DND-41 (cell line): ENCODE measurements at regions not wholly inside any gene's neighbourhood (a gene's known extent, or its start where the extent isn't known, plus 50 kb on each side); places are given as distances from the start of the nearest gene placed in this dataset.

Source experiments
- ATAC-seq: fragments of 200-7000 bp; cut with Tn5 transposase; 3 replicates; pipeline ENCODE4 v1.9.1; 2021; ENCODE audit warnings: low read depth; ENCODE audit not compliant: insufficient read depth
- DNase-seq: peaks from one replicate; pipeline ENCODE4 v3.0.0-alpha.2; 2020
- H2AFZ ChIP-seq: 2 replicates; pipeline ENCODE4 v1.6.0; 2012; ENCODE audit warnings: low read depth, low read length
- H3K27ac ChIP-seq: 2 replicates; pipeline ENCODE4 v1.5.1; 2012; ENCODE audit warnings: low read length, inconsistent platforms
- H3K27me3 ChIP-seq: fragments of 200-600 bp; sonication (generic); 2 replicates; pipeline ENCODE4 v1.6.0; 2012; ENCODE audit warnings: low read length, mild to moderate bottlenecking, inconsistent platforms; ENCODE audit not compliant: insufficient read depth, poor library complexity
- H3K36me3 ChIP-seq: 2 replicates; pipeline ENCODE4 v1.5.1; 2012; ENCODE audit warnings: low read length, inconsistent platforms; ENCODE audit not compliant: insufficient read depth
- H3K4me1 ChIP-seq: 2 replicates; pipeline ENCODE4 v1.5.1; 2012; ENCODE audit warnings: mild to moderate bottlenecking, low read length; ENCODE audit not compliant: insufficient read depth
- H3K4me2 ChIP-seq: 2 replicates; pipeline ENCODE4 v1.6.0; 2012; ENCODE audit warnings: mild to moderate bottlenecking, moderate library complexity, low read length, inconsistent platforms; ENCODE audit not compliant: insufficient read depth
- H3K4me3 ChIP-seq, 2 experiments: fragments of 200-600 bp in 1 of 2; shearing (Covaris generic) in 1 of 2; 2 replicates each; pipeline ENCODE4 v1.5.1; 2012 to 2016; ENCODE audit warnings: inconsistent platforms in 2 of 2, low read length in 2 of 2, mild to moderate bottlenecking in 2 of 2, low read depth in 1 of 2, moderate library complexity in 1 of 2
- H3K79me2 ChIP-seq: 2 replicates; pipeline ENCODE4 v1.6.0; 2012; ENCODE audit warnings: low read length, inconsistent platforms; ENCODE audit not compliant: insufficient read depth
- H3K9ac ChIP-seq: 2 replicates; pipeline ENCODE4 v1.6.0; 2012; ENCODE audit warnings: low read depth, mild to moderate bottlenecking, inconsistent platforms, low read length, moderate library complexity
- H3K9me3 ChIP-seq: 2 replicates; pipeline ENCODE4 v1.5.1; 2012; ENCODE audit warnings: low read length, moderate library complexity, mild to moderate bottlenecking, inconsistent platforms; ENCODE audit not compliant: insufficient read depth, severe bottlenecking
- H4K20me1 ChIP-seq: 2 replicates; pipeline ENCODE4 v1.6.0; 2012; ENCODE audit warnings: low read length; ENCODE audit not compliant: insufficient read depth
- EZH2 ChIP-seq: IDR thresholded peaks from 3 replicates; pipeline ENCODE4 v1.6.1; 2012; ENCODE audit warnings: borderline replicate concordance, low read depth, mild to moderate bottlenecking, moderate library complexity, low read length, inconsistent platforms; ENCODE audit not compliant: severe bottlenecking
- TF ChIP-seq, protein P1 (sequence below): IDR thresholded peaks from 2 replicates; pipeline ENCODE4 v1.5.1; 2012; ENCODE audit warnings: borderline replicate concordance, low read length, moderate library complexity, mild to moderate bottlenecking; ENCODE audit not compliant: poor library complexity, severe bottlenecking; ENCODE audit errors: extremely low read depth

- Histone ChIP-seq H3K9ac (no peak overlapping the region), H3K27ac (no peak overlapping the region), H3K4me1 (no peaks in the 10 kb centered on the region), H2AFZ (no peak overlapping the region), H3K4me3 (no peak overlapping the region), H3K79me2 (no peaks in the 10 kb centered on the region), H4K20me1 (no peaks in the 10 kb centered on the region), H3K27me3 (no peaks in the 10 kb centered on the region), H3K36me3 (no peaks in the 10 kb centered on the region), H3K4me2 (no peak overlapping the region), H3K9me3 (no peaks in the 10 kb centered on the region)
- DNase-seq (no peak), ATAC-seq (no peak)
- TF ChIP-seq EZH2, result no peak
- TF ChIP-seq, protein P1, sequence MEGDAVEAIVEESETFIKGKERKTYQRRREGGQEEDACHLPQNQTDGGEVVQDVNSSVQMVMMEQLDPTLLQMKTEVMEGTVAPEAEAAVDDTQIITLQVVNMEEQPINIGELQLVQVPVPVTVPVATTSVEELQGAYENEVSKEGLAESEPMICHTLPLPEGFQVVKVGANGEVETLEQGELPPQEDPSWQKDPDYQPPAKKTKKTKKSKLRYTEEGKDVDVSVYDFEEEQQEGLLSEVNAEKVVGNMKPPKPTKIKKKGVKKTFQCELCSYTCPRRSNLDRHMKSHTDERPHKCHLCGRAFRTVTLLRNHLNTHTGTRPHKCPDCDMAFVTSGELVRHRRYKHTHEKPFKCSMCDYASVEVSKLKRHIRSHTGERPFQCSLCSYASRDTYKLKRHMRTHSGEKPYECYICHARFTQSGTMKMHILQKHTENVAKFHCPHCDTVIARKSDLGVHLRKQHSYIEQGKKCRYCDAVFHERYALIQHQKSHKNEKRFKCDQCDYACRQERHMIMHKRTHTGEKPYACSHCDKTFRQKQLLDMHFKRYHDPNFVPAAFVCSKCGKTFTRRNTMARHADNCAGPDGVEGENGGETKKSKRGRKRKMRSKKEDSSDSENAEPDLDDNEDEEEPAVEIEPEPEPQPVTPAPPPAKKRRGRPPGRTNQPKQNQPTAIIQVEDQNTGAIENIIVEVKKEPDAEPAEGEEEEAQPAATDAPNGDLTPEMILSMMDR, result no peak
Observed at GRCh38 chr4:162797108-162797507, 369.6 kb downstream of the NAF1 start.

GRCh38 chr4:162793571-162793970, 373.1 kb downstream of the NAF1 start:
- Histone ChIP-seq H3K4me3 (no peak overlapping the region), H3K4me1 (no peaks in the 10 kb centered on the region), H4K20me1 (no peaks in the 10 kb centered on the region), H3K27ac (no peak overlapping the region), H3K9ac (no peak overlapping the region), H2AFZ (no peak overlapping the region), H3K9me3 (no peaks in the 10 kb centered on the region), H3K36me3 (no peaks in the 10 kb centered on the region), H3K27me3 (no peaks in the 10 kb centered on the region), H3K79me2 (no peaks in the 10 kb centered on the region), H3K4me2 (no peak overlapping the region)
- ATAC-seq, result no peak
- no peak for TF ChIP-seq EZH2
- TF ChIP-seq, protein P1, result no peak
- no peak for DNase-seq

DNA sequence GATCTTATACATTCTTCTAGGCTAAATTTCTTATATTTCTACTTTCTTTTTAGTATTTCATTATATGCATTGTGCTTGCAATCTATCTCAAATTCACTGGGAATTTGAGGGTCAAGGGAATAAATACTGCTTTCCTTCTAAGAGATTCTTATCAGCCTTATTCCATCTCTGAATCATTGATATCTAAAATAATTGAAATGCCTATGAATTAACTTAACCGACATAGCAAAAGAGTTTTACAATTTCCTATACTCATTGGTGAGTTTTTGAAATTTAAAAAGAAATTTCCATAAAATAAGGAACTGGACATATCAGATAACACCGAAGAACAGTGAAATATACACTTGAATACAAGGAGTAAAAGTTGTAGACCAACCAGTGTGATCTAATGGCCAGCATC, 373.7 kb downstream of the NAF1 start:
- ATAC-seq (no peak), DNase-seq (no peak)
- Histone ChIP-seq H3K4me2 (no peak overlapping the region), H3K27me3 (no peaks in the 10 kb centered on the region), H3K9ac (no peak overlapping the region), H2AFZ (no peak overlapping the region), H3K4me3 (no peak overlapping the region), H3K9me3 (no peaks in the 10 kb centered on the region), H3K36me3 (no peaks in the 10 kb centered on the region), H3K27ac (no peak overlapping the region), H3K79me2 (no peaks in the 10 kb centered on the region), H4K20me1 (no peaks in the 10 kb centered on the region), H3K4me1 (no peaks in the 10 kb centered on the region)
- TF ChIP-seq EZH2, result no peak
- TF ChIP-seq, protein P1, result no peak

DNA sequence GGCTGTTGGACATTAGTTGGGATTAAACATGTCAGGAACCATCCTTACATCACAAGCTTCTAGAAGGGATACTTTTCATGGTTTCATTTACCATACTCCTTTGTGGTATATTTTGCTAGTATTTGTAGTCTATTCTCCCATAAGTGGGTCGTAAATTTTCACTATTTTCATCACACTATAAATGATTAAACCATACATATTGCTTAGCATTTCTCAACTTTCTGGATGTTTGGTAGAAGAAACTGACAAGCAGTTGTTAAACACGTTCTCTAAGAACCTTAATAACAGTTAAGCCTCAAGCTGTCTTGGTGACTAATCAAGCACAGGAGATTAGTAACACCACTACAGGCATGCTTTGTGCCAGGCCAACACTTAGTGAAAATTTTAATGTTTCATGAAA, 375.5 kb downstream of the NAF1 start:
- ATAC-seq (no peak), DNase-seq (no peak)
- H3K27ac ChIP-seq, result no peak overlapping the region
- TF ChIP-seq, protein P1, result no peak
- TF ChIP-seq EZH2, result no peak
- H3K4me1 ChIP-seq, result no peaks in the 10 kb centered on the region
- no peaks in the 10 kb centered on the region for H4K20me1 ChIP-seq
- H3K9me3 ChIP-seq, result no peaks in the 10 kb centered on the region
- H3K9ac ChIP-seq, result no peak overlapping the region
- H3K4me3 ChIP-seq, result no peak overlapping the region
- no peaks in the 10 kb centered on the region for H3K36me3 ChIP-seq
- H3K79me2 ChIP-seq, result no peaks in the 10 kb centered on the region
- no peak overlapping the region for H2AFZ ChIP-seq
- no peaks in the 10 kb centered on the region for H3K27me3 ChIP-seq
- H3K4me2 ChIP-seq, result no peak overlapping the region
